Activated naive CD4-positive, alpha-beta T cell treated with anti-CD3 and anti-CD28 coated beads, Interleukin-2, amount 50 U/mL, for 72 hours (primary cell): ENCODE measurements at regions not wholly inside any gene's neighbourhood (a gene's known extent, or its start where the extent isn't known, plus 50 kb on each side); places are given as distances from the start of the nearest gene placed in this dataset.
"Not testable (repeated sequence)": the region's sequence is repeated elsewhere in the genome, so short reads cannot be mapped to it uniquely, and the experiment has no call there.

Experiments
- ATAC-seq, 2 donors: fragments of 150-1000 bp; cut with Tn5 transposase; 2 replicates each; pipeline ENCODE4 v1.10.0; 2021; ENCODE audit warnings: mild to moderate bottlenecking in 2 of 2, moderate library complexity in 2 of 2
- DNase-seq, 2 donors: peaks; one replicate each; pipeline ENCODE4 v3.0.0; 2021 to 2022; ENCODE audit warnings: low spot score in 2 of 2
- H3K27ac Mint-ChIP-seq, 2 donors: one replicate each; pipeline ENCODE4 v1.8.0; 2022; ENCODE audit warnings: mild to moderate bottlenecking in 2 of 2, mixed read lengths in 2 of 2
- H3K36me3 Mint-ChIP-seq, 2 donors: one replicate each; pipeline ENCODE4 v1.8.0; 2022; ENCODE audit warnings: mixed read lengths in 2 of 2
- H3K9me3 Mint-ChIP-seq, 2 donors: one replicate each; pipeline ENCODE4 v1.8.0; 2022; ENCODE audit warnings: mixed read lengths in 2 of 2

- no peak for ATAC-seq
Observed at GRCh38 chr1:222020553-222020952, 278.7 kb upstream of the DUSP10 start.

GRCh38 chr1:222019029-222019428 is 277.1 kb upstream of the DUSP10 start:
- Mint-ChIP-seq H3K9me3 (no peaks in the 10 kb centered on the region), H3K27ac (no peak overlapping the region), H3K36me3 (no peaks in the 10 kb centered on the region)
- DNase-seq (no peak), ATAC-seq (no peak)

More at GRCh38 chr1:222020553-222020952, 278.7 kb upstream of the DUSP10 start:
- no peak for DNase-seq
- no peaks in the 10 kb centered on the region for H3K9me3 Mint-ChIP-seq
- H3K27ac Mint-ChIP-seq, result no peak overlapping the region
- no peaks in the 10 kb centered on the region for H3K36me3 Mint-ChIP-seq

GRCh38 chr1:222018041-222018440 is 276.2 kb upstream of the DUSP10 start:
- DNase-seq (no peak), ATAC-seq (no peak)
- Mint-ChIP-seq H3K36me3 (no peaks in the 10 kb centered on the region), H3K27ac (no peak overlapping the region), H3K9me3 (no peaks in the 10 kb centered on the region)

GRCh38 chr1:222015686-222016085 is 273.8 kb upstream of the DUSP10 start:
- DNase-seq, result no peak
- no peak for ATAC-seq
- H3K36me3 Mint-ChIP-seq, result no peaks in the 10 kb centered on the region
- H3K9me3 Mint-ChIP-seq, result no peaks in the 10 kb centered on the region
- H3K27ac Mint-ChIP-seq, result no peak overlapping the region

- no peak for ATAC-seq
- no peak overlapping the region for H3K27ac Mint-ChIP-seq
- H3K9me3 Mint-ChIP-seq, result no peaks in the 10 kb centered on the region
- no peaks in the 10 kb centered on the region for H3K36me3 Mint-ChIP-seq
- no peak for DNase-seq
Observed at GRCh38 chr1:222014001-222014400, 272.1 kb upstream of the DUSP10 start.

GRCh38 chr1:222012816-222013215 is 270.9 kb upstream of the DUSP10 start:
- no peak for DNase-seq
- Mint-ChIP-seq H3K36me3 (no peaks in the 10 kb centered on the region), H3K27ac (no peak overlapping the region), H3K9me3 (no peaks in the 10 kb centered on the region)
- ATAC-seq, result no peak

GRCh38 chr1:222010306-222010705 is 268.4 kb upstream of the DUSP10 start:
- Mint-ChIP-seq H3K36me3 (no peaks in the 10 kb centered on the region), H3K27ac (no peak overlapping the region), H3K9me3 (no peaks in the 10 kb centered on the region)
- DNase-seq (no peak), ATAC-seq (no peak)

- Mint-ChIP-seq H3K9me3 (no peaks in the 10 kb centered on the region), H3K36me3 (no peaks in the 10 kb centered on the region), H3K27ac (no peak overlapping the region)
- DNase-seq, result peak in 1 of 2 donors; percentile 8
- peak; percentile 41 to 65 for ATAC-seq
Observed at GRCh38 chr1:222009105-222009730, 267.3 kb upstream of the DUSP10 start.

GRCh38 chr1:222006715-222007114 is 264.8 kb upstream of the DUSP10 start:
- Mint-ChIP-seq H3K9me3 (no peaks in the 10 kb centered on the region), H3K36me3 (no peaks in the 10 kb centered on the region), H3K27ac (no peak overlapping the region)
- DNase-seq (no peak), ATAC-seq (no peak)

GRCh38 chr1:222004784-222005183 is 262.9 kb upstream of the DUSP10 start:
- DNase-seq (no peak), ATAC-seq (no peak)
- H3K9me3 Mint-ChIP-seq, result no peaks in the 10 kb centered on the region
- no peak overlapping the region for H3K27ac Mint-ChIP-seq
- H3K36me3 Mint-ChIP-seq, result no peaks in the 10 kb centered on the region

- ATAC-seq, result no peak
- no peak overlapping the region for H3K27ac Mint-ChIP-seq
- no peaks in the 10 kb centered on the region for H3K9me3 Mint-ChIP-seq
- DNase-seq, result no peak
- no peaks in the 10 kb centered on the region for H3K36me3 Mint-ChIP-seq
Observed at GRCh38 chr1:222004034-222004433, 262.1 kb upstream of the DUSP10 start.

GRCh38 chr1:222002503-222002902 is 260.6 kb upstream of the DUSP10 start:
- no peak for ATAC-seq

GRCh38 chr1:222000131-222000530 is 258.2 kb upstream of the DUSP10 start:
- no peak for ATAC-seq
- no peak overlapping the region for H3K27ac Mint-ChIP-seq
- H3K9me3 Mint-ChIP-seq, result peaks cover 0 to 6% of the 10 kb centered on the region in 2 donors
- H3K36me3 Mint-ChIP-seq, result peaks cover 0 to 3% of the 10 kb centered on the region in 2 donors
- DNase-seq, result no peak

More at GRCh38 chr1:222002503-222002902, 260.6 kb upstream of the DUSP10 start:
- Mint-ChIP-seq H3K27ac (no peak overlapping the region), H3K36me3 (no peaks in the 10 kb centered on the region), H3K9me3 (peaks cover 0 to 4% of the 10 kb centered on the region in 2 donors)
- DNase-seq, result no peak

GRCh38 chr1:221998781-221999180 is 256.9 kb upstream of the DUSP10 start:
- H3K27ac Mint-ChIP-seq, result no peak overlapping the region
- peaks cover 0 to 5% of the 10 kb centered on the region in 2 donors for H3K36me3 Mint-ChIP-seq
- ATAC-seq (no peak), DNase-seq (no peak)
- peaks cover 0 to 7% of the 10 kb centered on the region in 2 donors for H3K9me3 Mint-ChIP-seq

- no peak for DNase-seq
- Mint-ChIP-seq H3K27ac (no peak overlapping the region), H3K36me3 (peaks cover 0 to 10% of the 10 kb centered on the region in 2 donors), H3K9me3 (peaks cover 0 to 7% of the 10 kb centered on the region in 2 donors)
- no peak for ATAC-seq
Observed at GRCh38 chr1:221998186-221998612, 256.3 kb upstream of the DUSP10 start.

- ATAC-seq, DNase-seq, H3K27ac Mint-ChIP-seq: not testable (repeated sequence)
- Mint-ChIP-seq H3K9me3 (peaks cover 0 to 11% of the 10 kb centered on the region in 2 donors), H3K36me3 (peaks cover 0 to 13% of the 10 kb centered on the region in 2 donors)
Observed at GRCh38 chr1:221997012-221997411, 255.1 kb upstream of the DUSP10 start.

- no peak for DNase-seq
- Mint-ChIP-seq H3K36me3 (peaks cover 0 to 17% of the 10 kb centered on the region in 2 donors), H3K9me3 (peaks cover 0 to 11% of the 10 kb centered on the region in 2 donors), H3K27ac (peak overlapping the region; percentile 28 to 84)
- ATAC-seq, result peak; percentile 59 to 83
Observed at GRCh38 chr1:221994939-221995338, 253.1 kb upstream of the DUSP10 start.

- peaks cover 0 to 17% of the 10 kb centered on the region in 2 donors for H3K36me3 Mint-ChIP-seq
- DNase-seq, result peak in 1 of 2 donors; percentile 48
- peak; percentile 75 to 77 for ATAC-seq
- peak overlapping the region; percentile 28 to 98 for H3K27ac Mint-ChIP-seq
- peaks cover 0 to 11% of the 10 kb centered on the region in 2 donors for H3K9me3 Mint-ChIP-seq
Observed at GRCh38 chr1:221994274-221994698, 252.4 kb upstream of the DUSP10 start.
